SK-N-SH treated with all-trans-retinoic acid at 6 μM for 48 hours (cell line): ENCODE measurements at regions not wholly inside any gene's neighbourhood (a gene's known extent, or its start where the extent isn't known, plus 50 kb on each side); places are given as distances from the start of the nearest gene placed in this dataset.

Source experiments
- BACH2 ChIP-seq: fragments of 250-450 bp; sonication (Bioruptor Pico); IDR thresholded peaks from 2 replicates; pipeline ENCODE4 v1.9.0; 2021; ENCODE audit warnings: mild to moderate bottlenecking, borderline replicate concordance
- ESRRG ChIP-seq: fragments of 250-450 bp; sonication (Bioruptor Pico); IDR thresholded peaks from 2 replicates; pipeline ENCODE4 v1.6.1; 2021; ENCODE audit warnings: mild to moderate bottlenecking
- OSR1 ChIP-seq: fragments of 250-450 bp; sonication (Bioruptor Pico); IDR thresholded peaks from 2 replicates; pipeline ENCODE4 v1.8.0; 2022; ENCODE audit warnings: moderate library complexity, mild to moderate bottlenecking, inconsistent platforms
- RARB ChIP-seq: fragments of 250-450 bp; sonication (Bioruptor Pico); IDR thresholded peaks from 2 replicates; pipeline ENCODE4 v1.8.0; 2021; ENCODE audit warnings: mild to moderate bottlenecking, moderate library complexity
- SNAI2 ChIP-seq: fragments of 250-450 bp; sonication (Bioruptor Pico); IDR thresholded peaks from 2 replicates; pipeline ENCODE4 v1.5.0; 2020; ENCODE audit warnings: mild to moderate bottlenecking, moderate library complexity
- TCF4 ChIP-seq: fragments of 250-450 bp; sonication (Bioruptor Pico); IDR thresholded peaks from 2 replicates; pipeline ENCODE4 v1.8.0; 2021; ENCODE audit warnings: mild to moderate bottlenecking, moderate library complexity, borderline replicate concordance
- ZFP3 ChIP-seq: fragments of 250-450 bp; sonication (Bioruptor Pico); IDR thresholded peaks from 2 replicates; pipeline ENCODE4 v1.5.0; 2020; ENCODE audit warnings: mild to moderate bottlenecking, moderate library complexity
- ZFP30 ChIP-seq: fragments of 450-650 bp; formaldehyde crosslinking; IDR thresholded peaks from 2 replicates; pipeline ENCODE4 v1.5.0; 2022; ENCODE audit warnings: mild to moderate bottlenecking, moderate library complexity
- TF ChIP-seq, protein P1 (sequence below): fragments of 250-450 bp; sonication (Bioruptor Pico); IDR thresholded peaks from 2 replicates; pipeline ENCODE4 v1.5.1; 2020; ENCODE audit warnings: low read depth, mild to moderate bottlenecking, moderate library complexity
- TF ChIP-seq, protein P2 (sequence below): fragments of 250-450 bp; sonication (Bioruptor Pico); IDR thresholded peaks from 2 replicates; pipeline ENCODE4 v1.8.0; 2020; ENCODE audit warnings: mild to moderate bottlenecking, moderate library complexity, borderline replicate concordance
- TF ChIP-seq, protein P3 (sequence below): fragments of 250-450 bp; sonication (Bioruptor Pico); IDR thresholded peaks from 2 replicates; pipeline ENCODE4 v1.5.1; 2021; ENCODE audit warnings: mild to moderate bottlenecking, moderate library complexity
- TF ChIP-seq, protein P4 (sequence below): fragments of 250-450 bp; sonication (Bioruptor Pico); IDR thresholded peaks from 2 replicates; pipeline ENCODE4 v1.5.0; 2020; ENCODE audit warnings: mild to moderate bottlenecking, moderate library complexity

DNA sequence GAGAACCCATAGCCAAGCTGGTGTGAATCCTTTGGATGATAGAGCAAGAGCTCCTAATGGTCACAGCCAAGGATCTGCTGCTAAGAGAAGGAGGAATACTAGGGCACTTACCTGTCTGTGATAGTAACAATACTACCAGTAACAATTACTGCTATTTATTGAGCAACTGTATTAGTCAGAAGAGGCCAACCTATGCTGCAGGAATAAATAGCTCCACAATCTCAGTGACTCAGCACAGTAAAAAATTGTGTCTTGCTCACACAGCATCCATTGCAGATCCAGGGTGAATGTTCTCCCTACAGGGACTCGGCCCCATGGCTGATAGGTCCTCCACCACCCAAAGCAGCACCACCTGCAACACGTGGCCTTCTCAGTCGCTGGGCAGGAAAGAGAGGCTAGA, 257.6 kb upstream of the ZMIZ1 start:
- TF ChIP-seq ZFP30 (CRISPR knock-in tag) (no peak), BACH2 (CRISPR knock-in tag) (no peak), ZFP3 (CRISPR knock-in tag) (no peak), RARB (no peak), ESRRG (no peak), OSR1 (CRISPR knock-in tag) (no peak), SNAI2 (no peak), TCF4 (CRISPR knock-in tag) (no peak)
- TF ChIP-seq, protein P1, sequence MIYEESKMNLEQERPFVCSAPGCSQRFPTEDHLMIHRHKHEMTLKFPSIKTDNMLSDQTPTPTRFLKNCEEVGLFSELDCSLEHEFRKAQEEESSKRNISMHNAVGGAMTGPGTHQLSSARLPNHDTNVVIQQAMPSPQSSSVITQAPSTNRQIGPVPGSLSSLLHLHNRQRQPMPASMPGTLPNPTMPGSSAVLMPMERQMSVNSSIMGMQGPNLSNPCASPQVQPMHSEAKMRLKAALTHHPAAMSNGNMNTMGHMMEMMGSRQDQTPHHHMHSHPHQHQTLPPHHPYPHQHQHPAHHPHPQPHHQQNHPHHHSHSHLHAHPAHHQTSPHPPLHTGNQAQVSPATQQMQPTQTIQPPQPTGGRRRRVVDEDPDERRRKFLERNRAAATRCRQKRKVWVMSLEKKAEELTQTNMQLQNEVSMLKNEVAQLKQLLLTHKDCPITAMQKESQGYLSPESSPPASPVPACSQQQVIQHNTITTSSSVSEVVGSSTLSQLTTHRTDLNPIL (CRISPR knock-in tag): no peak
- TF ChIP-seq, protein P2, sequence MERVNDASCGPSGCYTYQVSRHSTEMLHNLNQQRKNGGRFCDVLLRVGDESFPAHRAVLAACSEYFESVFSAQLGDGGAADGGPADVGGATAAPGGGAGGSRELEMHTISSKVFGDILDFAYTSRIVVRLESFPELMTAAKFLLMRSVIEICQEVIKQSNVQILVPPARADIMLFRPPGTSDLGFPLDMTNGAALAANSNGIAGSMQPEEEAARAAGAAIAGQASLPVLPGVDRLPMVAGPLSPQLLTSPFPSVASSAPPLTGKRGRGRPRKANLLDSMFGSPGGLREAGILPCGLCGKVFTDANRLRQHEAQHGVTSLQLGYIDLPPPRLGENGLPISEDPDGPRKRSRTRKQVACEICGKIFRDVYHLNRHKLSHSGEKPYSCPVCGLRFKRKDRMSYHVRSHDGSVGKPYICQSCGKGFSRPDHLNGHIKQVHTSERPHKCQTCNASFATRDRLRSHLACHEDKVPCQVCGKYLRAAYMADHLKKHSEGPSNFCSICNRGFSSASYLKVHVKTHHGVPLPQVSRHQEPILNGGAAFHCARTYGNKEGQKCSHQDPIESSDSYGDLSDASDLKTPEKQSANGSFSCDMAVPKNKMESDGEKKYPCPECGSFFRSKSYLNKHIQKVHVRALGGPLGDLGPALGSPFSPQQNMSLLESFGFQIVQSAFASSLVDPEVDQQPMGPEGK (CRISPR knock-in tag): no peak
- TF ChIP-seq, protein P3, sequence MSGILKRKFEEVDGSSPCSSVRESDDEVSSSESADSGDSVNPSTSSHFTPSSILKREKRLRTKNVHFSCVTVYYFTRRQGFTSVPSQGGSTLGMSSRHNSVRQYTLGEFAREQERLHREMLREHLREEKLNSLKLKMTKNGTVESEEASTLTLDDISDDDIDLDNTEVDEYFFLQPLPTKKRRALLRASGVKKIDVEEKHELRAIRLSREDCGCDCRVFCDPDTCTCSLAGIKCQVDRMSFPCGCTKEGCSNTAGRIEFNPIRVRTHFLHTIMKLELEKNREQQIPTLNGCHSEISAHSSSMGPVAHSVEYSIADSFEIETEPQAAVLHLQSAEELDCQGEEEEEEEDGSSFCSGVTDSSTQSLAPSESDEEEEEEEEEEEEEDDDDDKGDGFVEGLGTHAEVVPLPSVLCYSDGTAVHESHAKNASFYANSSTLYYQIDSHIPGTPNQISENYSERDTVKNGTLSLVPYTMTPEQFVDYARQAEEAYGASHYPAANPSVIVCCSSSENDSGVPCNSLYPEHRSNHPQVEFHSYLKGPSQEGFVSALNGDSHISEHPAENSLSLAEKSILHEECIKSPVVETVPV: no peak
- TF ChIP-seq, protein P4, sequence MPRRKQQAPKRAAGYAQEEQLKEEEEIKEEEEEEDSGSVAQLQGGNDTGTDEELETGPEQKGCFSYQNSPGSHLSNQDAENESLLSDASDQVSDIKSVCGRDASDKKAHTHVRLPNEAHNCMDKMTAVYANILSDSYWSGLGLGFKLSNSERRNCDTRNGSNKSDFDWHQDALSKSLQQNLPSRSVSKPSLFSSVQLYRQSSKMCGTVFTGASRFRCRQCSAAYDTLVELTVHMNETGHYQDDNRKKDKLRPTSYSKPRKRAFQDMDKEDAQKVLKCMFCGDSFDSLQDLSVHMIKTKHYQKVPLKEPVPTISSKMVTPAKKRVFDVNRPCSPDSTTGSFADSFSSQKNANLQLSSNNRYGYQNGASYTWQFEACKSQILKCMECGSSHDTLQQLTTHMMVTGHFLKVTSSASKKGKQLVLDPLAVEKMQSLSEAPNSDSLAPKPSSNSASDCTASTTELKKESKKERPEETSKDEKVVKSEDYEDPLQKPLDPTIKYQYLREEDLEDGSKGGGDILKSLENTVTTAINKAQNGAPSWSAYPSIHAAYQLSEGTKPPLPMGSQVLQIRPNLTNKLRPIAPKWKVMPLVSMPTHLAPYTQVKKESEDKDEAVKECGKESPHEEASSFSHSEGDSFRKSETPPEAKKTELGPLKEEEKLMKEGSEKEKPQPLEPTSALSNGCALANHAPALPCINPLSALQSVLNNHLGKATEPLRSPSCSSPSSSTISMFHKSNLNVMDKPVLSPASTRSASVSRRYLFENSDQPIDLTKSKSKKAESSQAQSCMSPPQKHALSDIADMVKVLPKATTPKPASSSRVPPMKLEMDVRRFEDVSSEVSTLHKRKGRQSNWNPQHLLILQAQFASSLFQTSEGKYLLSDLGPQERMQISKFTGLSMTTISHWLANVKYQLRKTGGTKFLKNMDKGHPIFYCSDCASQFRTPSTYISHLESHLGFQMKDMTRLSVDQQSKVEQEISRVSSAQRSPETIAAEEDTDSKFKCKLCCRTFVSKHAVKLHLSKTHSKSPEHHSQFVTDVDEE (CRISPR knock-in tag): no peak
